Endothelial cell of umbilical vein (primary cell): ENCODE measurements at regions not wholly inside any gene's neighbourhood (a gene's known extent, or its start where the extent isn't known, plus 50 kb on each side); places are given as distances from the start of the nearest gene placed in this dataset.

ENCODE experiments used
- BruUV-seq: library from RNA; stranded (reverse); fragments of 400-500 nt; replicated peaks from 2 replicates; lab custom pipeline; 2021; lab: Mats Ljungman, UMichigan
- CTCF ChIA-PET: fragments of 300-600, 350-600 bp; sonication (Branson Sonifier 250); formaldehyde crosslinking; loops from one replicate; lab custom pipeline; 2021; ENCODE audit warnings: antibody characterized with exemption, inconsistent platforms; lab: Charles Lee
- POLR2A ChIA-PET: fragments of 300-600, 350-600 bp; sonication (Branson Sonifier 250); formaldehyde crosslinking; loops from one replicate; lab custom pipeline; 2021; ENCODE audit warnings: antibody characterized with exemption, inconsistent platforms; lab: Charles Lee
- DNase-seq: peaks from one replicate; pipeline ENCODE4 v3.0.0-alpha.2; 2011; ENCODE audit warnings: low read depth, low spot score
- FAIRE-seq: peaks from 2 replicates; lab custom pipeline; 2011; peaks lifted over from hg19 to GRCh38; lab: Jason Lieb, UNC
- H2AFZ ChIP-seq: 2 replicates; pipeline ENCODE4 v1.6.0; 2012; ENCODE audit warnings: low read depth, low read length, control low read depth, inconsistent platforms
- H3K27ac ChIP-seq: 2 replicates; pipeline ENCODE4 v1.5.1; 2011; ENCODE audit warnings: low read depth, mild to moderate bottlenecking, control low read depth, low read length, moderate library complexity; ENCODE audit not compliant: insufficient read depth
- H3K27me3 ChIP-seq, 2 experiments: 2 replicates each; pipeline versions ENCODE4 v1.6.0 to v1.6.1; 2011; ENCODE audit warnings: low read length in 2 of 2, mixed read lengths in 1 of 2; ENCODE audit not compliant: control insufficient read depth in 2 of 2, insufficient read depth in 2 of 2
- H3K36me3 ChIP-seq, 2 experiments: 2 replicates in 1 of 2; 3 replicates in 1 of 2; pipeline ENCODE4 v1.5.1; 2011; ENCODE audit warnings: low read length in 2 of 2, mild to moderate bottlenecking in 1 of 2, moderate library complexity in 1 of 2; ENCODE audit not compliant: control insufficient read depth in 2 of 2, insufficient read depth in 2 of 2; ENCODE audit errors: extremely low read depth in 1 of 2
- H3K4me1 ChIP-seq: 3 replicates; pipeline ENCODE4 v1.5.1; 2011; ENCODE audit warnings: mild to moderate bottlenecking, low read length; ENCODE audit not compliant: control insufficient read depth, insufficient read depth; ENCODE audit errors: extremely low read depth
- H3K4me2 ChIP-seq: 2 replicates; pipeline ENCODE4 v1.6.1; 2011; ENCODE audit warnings: low read length, control low read depth, mixed read lengths; ENCODE audit not compliant: insufficient read depth
- H3K4me3 ChIP-seq, 3 experiments: fragments of 200-600 bp in 1 of 3; sonication (generic), shearing (Covaris generic) in 1 of 3; replicated peaks in 1 of 3; 2 replicates each; pipeline ENCODE4 v1.5.1; 2011 to 2016; ENCODE audit warnings: control low read depth in 3 of 3, low read length in 3 of 3, mild to moderate bottlenecking in 2 of 3, inconsistent platforms in 1 of 3, low read depth in 1 of 3, moderate library complexity in 1 of 3; ENCODE audit not compliant: insufficient read depth in 1 of 3
- H3K79me2 ChIP-seq: 2 replicates; pipeline ENCODE4 v1.6.0; 2012; ENCODE audit warnings: low read length, inconsistent platforms; ENCODE audit not compliant: control insufficient read depth, insufficient read depth
- H3K9ac ChIP-seq: replicated peaks from 2 replicates; pipeline ENCODE3; 2011; ENCODE audit warnings: low read length, control low read depth; ENCODE audit not compliant: insufficient read depth; ENCODE audit errors: extremely low read depth
- H3K9me1 ChIP-seq: replicated peaks from 3 replicates; pipeline ENCODE4 v1.6.0; 2011; ENCODE audit warnings: mild to moderate bottlenecking, low read length; ENCODE audit not compliant: control insufficient read depth, insufficient read depth; ENCODE audit errors: extremely low read depth
- H3K9me3 ChIP-seq: replicated peaks from 2 replicates; pipeline ENCODE4 v1.5.1; 2012; ENCODE audit warnings: low read length, inconsistent platforms; ENCODE audit not compliant: control insufficient read depth, insufficient read depth
- H4K20me1 ChIP-seq: replicated peaks from 2 replicates; pipeline ENCODE3; 2011; ENCODE audit warnings: mild to moderate bottlenecking, low read length; ENCODE audit not compliant: control insufficient read depth, insufficient read depth; ENCODE audit errors: extremely low read depth
- CTCF ChIP-seq, 2 donors: IDR thresholded peaks; 1 replicate in 1 of 2; 2 replicates in 1 of 2; pipeline ENCODE4 v1.5.1; 2011; ENCODE audit warnings: low read length in 2 of 2, mild to moderate bottlenecking in 2 of 2, moderate library complexity in 2 of 2, control low read depth in 1 of 2, inconsistent platforms in 1 of 2, low read depth in 1 of 2; ENCODE audit not compliant: insufficient read depth in 1 of 2; ENCODE audit errors: extremely low read depth in 1 of 2
- EZH2 ChIP-seq: IDR thresholded peaks from 2 replicates; pipeline ENCODE4 v1.6.1; 2012; ENCODE audit warnings: borderline replicate concordance, low read depth, mild to moderate bottlenecking, moderate library complexity, low read length, inconsistent platforms; ENCODE audit not compliant: severe bottlenecking
- FOS ChIP-seq: IDR thresholded peaks from 2 replicates; pipeline ENCODE4 v1.6.1; 2011; ENCODE audit warnings: mild to moderate bottlenecking, low read length, moderate library complexity, borderline replicate concordance; ENCODE audit not compliant: insufficient read depth
- GATA2 ChIP-seq: IDR thresholded peaks from 2 replicates; pipeline ENCODE4 v1.7.0; 2011; ENCODE audit warnings: low read depth, mild to moderate bottlenecking, moderate library complexity, mixed read lengths, low read length; ENCODE audit not compliant: insufficient read length, insufficient read depth
- JUN ChIP-seq: IDR thresholded peaks from 2 replicates; pipeline ENCODE4 v1.6.1; 2011; ENCODE audit warnings: borderline replicate concordance, low read depth; ENCODE audit not compliant: insufficient read length, insufficient read depth
- MAX ChIP-seq: IDR thresholded peaks from 2 replicates; pipeline ENCODE4 v1.6.1; 2011; ENCODE audit not compliant: insufficient read depth, insufficient read length
- MYC ChIP-seq: IDR thresholded peaks from one replicate; pipeline ENCODE4 v1.6.1; 2011; ENCODE audit warnings: mild to moderate bottlenecking, low read depth, low read length
- POLR2A ChIP-seq: IDR thresholded peaks from 2 replicates; pipeline ENCODE4 v1.6.1; 2012; ENCODE audit warnings: low read depth, mild to moderate bottlenecking, control low read depth, low read length
- POLR2AphosphoS5 ChIP-seq: IDR thresholded peaks from 2 replicates; pipeline ENCODE4 v1.6.1; 2012; ENCODE audit warnings: low read depth, mild to moderate bottlenecking, control low read depth, low read length, moderate library complexity; ENCODE audit not compliant: insufficient read depth
- dilution Hi-C: fragments of 300-500 bp; cut with MboI; formaldehyde crosslinking; loops from one replicate; pipeline ENCODE4 v1.15.0; 2019; ENCODE audit warnings: low sequenced_read_pairs; ENCODE audit not compliant: extremely low pct_ligation_motif_present
- intact Hi-C: fragments of 100-400 bp; cut with micrococcal nuclease; formaldehyde crosslinking; loops from one replicate; pipeline ENCODE4 v1.10.0; 2022

- H4K20me1 ChIP-seq: no peaks in the 10 kb centered on the region
- no peak overlapping the region for H2AFZ ChIP-seq
- no peaks in the 10 kb centered on the region for H3K4me1 ChIP-seq
- TF ChIP-seq FOS (no peak), CTCF (IDR thresholded peaks at IDR 0.05; ENCODE audit: extremely low read depth in 1 of 2, insufficient read depth in 1 of 2, low read depth in 1 of 2, low read length in 2 of 2) (no peak), GATA2 (no peak), EZH2 (no peak), POLR2AphosphoS5 (no peak), POLR2A (no peak), MAX (no peak), MYC (no peak), JUN (no peak)
- H3K79me2 ChIP-seq: no peaks in the 10 kb centered on the region
- ChIA-PET CTCF (no interaction called here), POLR2A (no interaction called here)
- no peak overlapping the region for H3K9ac ChIP-seq
- no peaks in the 10 kb centered on the region for H3K9me1 ChIP-seq
- no peak overlapping the region for H3K4me2 ChIP-seq
- FAIRE-seq (no peak), DNase-seq (no peak)
- intact Hi-C loops: no loop called here
- no peak overlapping the region for H3K4me3 ChIP-seq
- H3K27ac ChIP-seq: no peak overlapping the region
- H3K27me3 ChIP-seq: no peaks in the 10 kb centered on the region
- no peaks in the 10 kb centered on the region for H3K36me3 ChIP-seq
- BruUV-seq: no TSS peak
- peaks cover 2% of the 10 kb centered on the region for H3K9me3 ChIP-seq
- dilution Hi-C loops: no loop called here
Measured at GRCh38 chr13:84662491-84662890, 780.2 kb upstream of the SLITRK1 start.
